KMS-11 (cell line): ENCODE measurements at regions not wholly inside any gene's neighbourhood (a gene's known extent, or its start where the extent isn't known, plus 50 kb on each side); places are given as distances from the start of the nearest gene placed in this dataset.

Experiments used
- H2AFZ ChIP-seq: fragments of 200-600 bp; sonication (generic); 2 replicates; pipeline ENCODE4 v1.6.1; 2016; ENCODE audit warnings: antibody characterized with exemption, mixed run types, low read depth
- H3K27ac ChIP-seq: fragments of 200-600 bp; sonication (generic); 2 replicates; pipeline ENCODE4 v1.6.1; 2016; ENCODE audit warnings: mild to moderate bottlenecking, mixed run types
- H3K27me3 ChIP-seq: fragments of 200-600 bp; sonication (generic); 2 replicates; pipeline ENCODE4 v1.6.1; 2017; ENCODE audit warnings: mild to moderate bottlenecking, low read depth, mixed run types, moderate library complexity; ENCODE audit not compliant: insufficient read depth
- H3K36me3 ChIP-seq: fragments of 200-600 bp; sonication (generic); 2 replicates; pipeline ENCODE4 v1.6.1; 2017; ENCODE audit warnings: mild to moderate bottlenecking, mixed run types; ENCODE audit not compliant: insufficient read depth
- H3K4me1 ChIP-seq: fragments of 200-600 bp; sonication (generic); 2 replicates; pipeline ENCODE4 v1.6.1; 2016; ENCODE audit warnings: mild to moderate bottlenecking, low read depth, mixed run types; ENCODE audit not compliant: poor library complexity, severe bottlenecking
- H3K4me2 ChIP-seq: fragments of 200-600 bp; sonication (generic); 2 replicates; pipeline ENCODE4 v1.7.0; 2016; ENCODE audit warnings: mild to moderate bottlenecking, mixed run types
- H3K4me3 ChIP-seq: fragments of 200-600 bp; sonication (generic); IDR thresholded peaks from 2 replicates; pipeline ENCODE4 v1.6.1; 2017; ENCODE audit warnings: low read depth, low read length, mixed read lengths; ENCODE audit not compliant: insufficient read depth
- H3K79me2 ChIP-seq: fragments of 200-600 bp; sonication (generic); 2 replicates; pipeline ENCODE4 v1.6.1; 2016; ENCODE audit warnings: low read depth, mixed run types; ENCODE audit not compliant: insufficient read depth
- H3K9ac ChIP-seq: fragments of 200-600 bp; sonication (generic); 2 replicates; pipeline ENCODE4 v1.6.1; 2016; ENCODE audit warnings: mild to moderate bottlenecking, mixed run types
- H4K20me1 ChIP-seq: fragments of 200-600 bp; sonication (generic); 2 replicates; pipeline ENCODE4 v1.6.1; 2016; ENCODE audit warnings: mild to moderate bottlenecking, mixed run types; ENCODE audit not compliant: insufficient read depth
- CTCF ChIP-seq: fragments of 200-600 bp; sonication (generic); conservative IDR thresholded peaks from 2 replicates; pipeline ENCODE4 v1.6.1; 2017; ENCODE audit warnings: low read depth, mild to moderate bottlenecking, antibody characterized with exemption, low read length, moderate library complexity, mixed read lengths

- Histone ChIP-seq H3K79me2 (no peaks in the 10 kb centered on the region), H3K4me2 (no peak overlapping the region), H3K4me3 (no peak overlapping the region), H2AFZ (no peak overlapping the region), H3K27me3 (no peaks in the 10 kb centered on the region), H3K27ac (no peak overlapping the region), H3K36me3 (no peaks in the 10 kb centered on the region), H4K20me1 (no peaks in the 10 kb centered on the region), H3K4me1 (no peaks in the 10 kb centered on the region), H3K9ac (no peak overlapping the region)
- no peak for TF ChIP-seq CTCF
These were observed 103.2 kb upstream of the GPR26 start for GRCh38 chr10:123562811-123563580.

DNA sequence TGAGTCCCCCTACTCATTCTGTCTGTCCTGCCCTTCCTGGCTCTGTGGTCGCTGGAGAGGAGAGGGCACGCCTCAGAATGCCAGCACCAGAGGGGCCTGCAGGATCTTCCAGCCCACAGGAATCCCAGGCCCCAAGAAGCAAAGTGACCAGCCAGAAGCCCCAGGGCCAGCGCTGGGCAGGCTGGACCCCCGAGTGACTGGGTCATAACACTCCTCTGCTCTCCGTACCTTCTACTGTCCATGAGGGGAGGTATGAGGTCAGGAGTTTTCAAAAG lies 102.6 kb upstream of the GPR26 start:
- H2AFZ ChIP-seq, result no peak overlapping the region
- no peak for TF ChIP-seq CTCF
- no peak overlapping the region for H3K4me2 ChIP-seq
- no peaks in the 10 kb centered on the region for H3K36me3 ChIP-seq
- no peak overlapping the region for H3K4me3 ChIP-seq
- H3K4me1 ChIP-seq, result no peaks in the 10 kb centered on the region
- H4K20me1 ChIP-seq, result no peaks in the 10 kb centered on the region
- no peaks in the 10 kb centered on the region for H3K79me2 ChIP-seq
- H3K27me3 ChIP-seq, result no peaks in the 10 kb centered on the region
- H3K27ac ChIP-seq, result no peak overlapping the region
- no peak overlapping the region for H3K9ac ChIP-seq

DNA sequence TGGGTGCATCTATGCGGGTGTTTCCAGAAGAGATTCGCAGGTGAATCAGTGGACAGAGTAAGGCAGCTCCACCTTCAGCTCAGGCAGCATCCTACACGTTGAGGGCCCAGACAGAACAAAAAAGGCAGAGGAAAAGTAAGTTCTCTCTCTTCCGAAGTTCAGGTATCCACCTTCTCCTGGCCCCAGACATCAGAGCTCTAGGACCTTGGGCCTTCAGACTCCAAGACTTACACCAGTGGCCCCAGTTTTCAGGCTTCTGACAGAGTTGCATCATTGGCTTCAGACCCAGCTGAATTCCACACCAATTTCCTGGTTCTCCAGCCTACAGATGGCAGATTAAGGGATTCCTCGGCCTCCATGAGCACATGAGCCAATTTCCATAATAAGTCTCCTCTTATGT lies 102.2 kb upstream of the GPR26 start:
- H3K4me1 ChIP-seq, result no peaks in the 10 kb centered on the region
- no peaks in the 10 kb centered on the region for H4K20me1 ChIP-seq
- H3K4me3 ChIP-seq, result no peak overlapping the region
- H3K36me3 ChIP-seq, result no peaks in the 10 kb centered on the region
- no peaks in the 10 kb centered on the region for H3K27me3 ChIP-seq
- H2AFZ ChIP-seq, result no peak overlapping the region
- no peak overlapping the region for H3K27ac ChIP-seq
- TF ChIP-seq CTCF, result no peak
- no peaks in the 10 kb centered on the region for H3K79me2 ChIP-seq
- no peak overlapping the region for H3K9ac ChIP-seq
- no peak overlapping the region for H3K4me2 ChIP-seq

- Histone ChIP-seq H3K27ac (no peak overlapping the region), H2AFZ (no peak overlapping the region), H3K36me3 (no peaks in the 10 kb centered on the region), H3K4me1 (no peaks in the 10 kb centered on the region), H3K79me2 (no peaks in the 10 kb centered on the region), H4K20me1 (no peaks in the 10 kb centered on the region), H3K4me3 (no peak overlapping the region), H3K9ac (no peak overlapping the region), H3K4me2 (no peak overlapping the region), H3K27me3 (no peaks in the 10 kb centered on the region)
- no peak for TF ChIP-seq CTCF
These were observed 101.5 kb upstream of the GPR26 start for GRCh38 chr10:123564631-123565030.
